ENCODE measurements at regions not wholly inside any gene's neighbourhood (a gene's known extent, or its start where the extent isn't known, plus 50 kb on each side); places are given as distances from the start of the nearest gene placed in this dataset.

- Histone ChIP-seq H3K23ac (ENCODE audit: insufficient read length) (no peak overlapping the region), H2BK5ac (ENCODE audit: low read depth, low read length) (no peak overlapping the region), H3K14ac (ENCODE audit: insufficient read length) (no peak overlapping the region), H3K27ac (ENCODE audit: low read depth, low read length) (no peak overlapping the region), H2BK15ac (ENCODE audit: low read length) (no peak overlapping the region), H2AFZ (ENCODE audit: low read length) (no peak overlapping the region), H3K36me3 (ENCODE audit: control insufficient read depth in 2 of 4, insufficient read depth in 4 of 4, low read length in 3 of 4) (no peaks in the 10 kb centered on the region), H3K18ac (ENCODE audit: extremely low read depth, low read length) (no peak overlapping the region), H3K79me2 (ENCODE audit: control insufficient read depth in 1 of 2, insufficient read depth in 2 of 2, low read length in 2 of 2) (no peaks in the 10 kb centered on the region), H3K9ac (replicated peaks in 1 of 4; ENCODE audit: extremely low read depth in 1 of 4, low read depth in 3 of 4, low read length in 3 of 4) (no peak overlapping the region), H4K91ac (replicated peaks; ENCODE audit: insufficient read length, low read length) (no peak overlapping the region), H4K5ac (ENCODE audit: insufficient read length, low read depth, low read length) (no peak overlapping the region), H3K4me2 (ENCODE audit: insufficient read depth in 1 of 2, low read depth in 2 of 2, low read length in 2 of 2) (no peak overlapping the region), H3K23me2 (ENCODE audit: low read depth, low read length) (no peaks in the 10 kb centered on the region), H2BK12ac (ENCODE audit: low read depth, low read length) (no peak overlapping the region), H2AK5ac (ENCODE audit: low read depth, low read length) (no peak overlapping the region), H2BK120ac (replicated peaks; ENCODE audit: low read depth, low read length) (no peak overlapping the region), H3K79me1 (ENCODE audit: low read depth, low read length) (no peaks in the 10 kb centered on the region), H3K9me3 (ENCODE audit: insufficient read depth in 2 of 2, low read depth in 1 of 2, low read length in 1 of 2) (no peaks in the 10 kb centered on the region), H3K56ac (replicated peaks; ENCODE audit: insufficient read length, low read depth, low read length) (no peak overlapping the region), H3K4me1 (replicated peaks in 1 of 4; ENCODE audit: control insufficient read depth in 3 of 4, insufficient read depth in 4 of 4, low read length in 3 of 4) (no peaks in the 10 kb centered on the region), H2BK20ac (ENCODE audit: low read length) (no peak overlapping the region), H3K27me3 (replicated peaks in 1 of 4; ENCODE audit: control insufficient read depth in 3 of 4, extremely low read depth in 1 of 4, insufficient read depth in 3 of 4, low read length in 3 of 4) (no peaks in the 10 kb centered on the region), H4K8ac (ENCODE audit: extremely low read depth, insufficient read depth, low read length) (no peak overlapping the region), H4K20me1 (replicated peaks in 1 of 2; ENCODE audit: control insufficient read depth in 1 of 2, insufficient read depth in 2 of 2, low read length in 2 of 2) (no peaks in the 10 kb centered on the region), H3K4ac (replicated peaks; ENCODE audit: insufficient read length, low read depth, low read length) (no peak overlapping the region), H3K4me3 (ENCODE audit: extremely low read depth in 1 of 4, insufficient read depth in 2 of 4, low read depth in 3 of 4, low read length in 4 of 4) (no peak overlapping the region)
- ChIA-PET CTCF (ENCODE audit: partially characterized antibody) (no interaction called here), POLR2A (ENCODE audit: partially characterized antibody) (no interaction called here)
- 88% methylated on average over 3 of the region's 3 CpGs; no CpG with 5 or more reads in 1 of the 2 experiments for WGBS, 2 experiments (ENCODE audit: extremely low coverage in 1 of 2, insufficient coverage in 1 of 2, insufficient read length in 1 of 2, insufficient replicate concordance in 2 of 2, low coverage in 1 of 2, low lambda C conversion rate in 2 of 2, missing lambda C conversion rate in 1 of 2)
- FAIRE-seq (no peak), DNase-seq (ENCODE audit: low read depth in 1 of 2, low spot score in 2 of 2) (no peak)
- TF ChIP-seq ATF3 (IDR thresholded peaks at IDR 0.05; ENCODE audit: insufficient read depth, low read depth, low read length) = no peak
- no peak for TF ChIP-seq HDAC2 (IDR thresholded peaks at IDR 0.05; ENCODE audit: borderline replicate concordance in 1 of 2, low read depth in 2 of 2, low read length in 2 of 2)
- no peak for TF ChIP-seq JUND (IDR thresholded peaks at IDR 0.05; ENCODE audit: low read length)
- no peak for TF ChIP-seq GTF2F1 (IDR thresholded peaks at IDR 0.05; ENCODE audit: borderline replicate concordance, low read depth, low read length)
- no peak for TF ChIP-seq CBX5 (IDR thresholded peaks at IDR 0.05; ENCODE audit: low read depth, low read length)
- TF ChIP-seq SIX5 (IDR thresholded peaks at IDR 0.05; ENCODE audit: low read depth, low read length) = no peak
- TF ChIP-seq PHF8 (conservative IDR thresholded peaks at IDR 0.05; ENCODE audit: low read depth, low read length) = no peak
- TF ChIP-seq RNF2 (IDR thresholded peaks at IDR 0.05; ENCODE audit: borderline replicate concordance, low read depth, low read length, missing control alignments, poor library complexity, severe bottlenecking) = no peak
Measured at GRCh38 chr5:99119326-99119725, 190.5 kb upstream of the CHD1 start.

Measured in H1 (cell line).